ENCODE measurements at regions not wholly inside any gene's neighbourhood (a gene's known extent, or its start where the extent isn't known, plus 50 kb on each side); places are given as distances from the start of the nearest gene placed in this dataset.
"Not testable (repeated sequence)": the region's sequence is repeated elsewhere in the genome, so short reads cannot be mapped to it uniquely, and the experiment has no call there.

DNA sequence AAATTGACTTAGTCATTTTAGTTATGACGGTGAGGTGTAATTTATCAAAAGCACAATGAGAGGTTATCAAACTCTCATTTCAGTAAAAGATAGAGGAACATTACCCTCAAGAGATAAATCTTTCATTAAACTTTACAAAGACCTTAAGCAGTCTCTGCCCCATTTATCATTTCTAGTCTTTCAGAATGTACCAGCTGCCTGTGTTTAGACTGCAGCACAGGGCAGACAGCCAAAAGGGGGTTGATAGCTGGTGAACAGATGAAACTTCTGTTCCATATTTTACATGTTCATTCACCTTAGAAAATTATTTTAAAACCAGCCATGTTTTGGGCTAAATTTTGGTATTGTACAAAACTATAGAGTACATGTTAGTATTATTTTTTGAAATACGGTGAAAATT lies 514.6 kb upstream of the CNTN3 start:
- no peak for DNase-seq

DNA sequence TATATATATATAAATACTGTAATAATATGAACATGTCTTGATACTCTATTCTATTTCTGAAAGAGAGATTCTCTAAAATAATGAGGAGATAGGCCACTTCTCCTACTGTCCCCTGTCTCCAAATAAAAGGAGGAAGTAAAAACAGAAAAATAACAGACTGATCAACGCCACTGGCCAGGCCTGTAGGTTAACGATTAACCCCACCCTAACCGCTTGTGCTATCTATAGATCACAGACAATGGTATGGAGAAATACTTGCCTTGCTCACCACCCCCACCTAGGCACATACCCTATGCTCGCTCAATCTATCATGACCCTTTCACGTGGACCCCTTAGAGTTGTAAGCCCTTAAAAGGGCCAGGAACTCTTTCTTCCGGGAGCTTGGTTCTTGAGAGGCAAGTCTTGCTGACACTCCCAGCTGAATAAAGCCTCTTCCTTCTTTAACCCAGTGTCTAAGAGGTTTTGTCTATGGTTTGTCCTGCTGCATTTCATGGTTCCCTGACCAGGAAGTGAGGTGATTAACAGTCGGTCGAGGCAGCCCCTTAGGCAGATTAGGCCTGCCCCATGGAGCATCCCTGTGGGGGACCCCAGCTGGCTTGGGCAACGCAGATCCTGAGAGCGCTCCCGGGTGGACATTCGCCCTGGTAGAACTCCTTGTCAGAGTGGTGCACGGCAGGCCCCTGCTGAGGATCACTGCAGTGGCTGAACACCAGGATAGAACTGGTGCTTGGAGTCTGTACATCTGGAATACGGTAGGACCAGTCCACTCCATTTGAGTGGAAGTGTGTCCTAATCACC lies 521.8 kb upstream of the CNTN3 start:
- no peak for DNase-seq

DNA sequence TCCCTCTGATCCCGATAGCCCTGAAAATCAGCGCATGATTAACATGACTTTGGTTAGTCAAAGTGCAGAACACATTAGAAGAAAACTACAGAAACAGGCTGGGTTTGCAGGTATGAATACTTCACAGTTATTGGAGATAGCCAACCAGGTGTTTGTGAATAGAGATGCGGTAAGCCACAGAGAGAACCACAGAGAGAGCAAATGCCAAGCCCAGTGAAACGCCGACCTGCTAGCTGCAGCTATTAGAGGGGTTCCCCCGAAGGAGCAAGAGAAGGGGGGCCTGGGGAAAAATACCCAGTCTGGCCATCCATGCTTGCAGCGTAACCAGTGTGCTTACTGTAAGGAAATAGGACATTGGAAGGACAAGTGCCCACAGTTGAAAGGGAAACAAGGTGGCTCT lies 523.9 kb upstream of the CNTN3 start:
- DNase-seq: no peak

DNA sequence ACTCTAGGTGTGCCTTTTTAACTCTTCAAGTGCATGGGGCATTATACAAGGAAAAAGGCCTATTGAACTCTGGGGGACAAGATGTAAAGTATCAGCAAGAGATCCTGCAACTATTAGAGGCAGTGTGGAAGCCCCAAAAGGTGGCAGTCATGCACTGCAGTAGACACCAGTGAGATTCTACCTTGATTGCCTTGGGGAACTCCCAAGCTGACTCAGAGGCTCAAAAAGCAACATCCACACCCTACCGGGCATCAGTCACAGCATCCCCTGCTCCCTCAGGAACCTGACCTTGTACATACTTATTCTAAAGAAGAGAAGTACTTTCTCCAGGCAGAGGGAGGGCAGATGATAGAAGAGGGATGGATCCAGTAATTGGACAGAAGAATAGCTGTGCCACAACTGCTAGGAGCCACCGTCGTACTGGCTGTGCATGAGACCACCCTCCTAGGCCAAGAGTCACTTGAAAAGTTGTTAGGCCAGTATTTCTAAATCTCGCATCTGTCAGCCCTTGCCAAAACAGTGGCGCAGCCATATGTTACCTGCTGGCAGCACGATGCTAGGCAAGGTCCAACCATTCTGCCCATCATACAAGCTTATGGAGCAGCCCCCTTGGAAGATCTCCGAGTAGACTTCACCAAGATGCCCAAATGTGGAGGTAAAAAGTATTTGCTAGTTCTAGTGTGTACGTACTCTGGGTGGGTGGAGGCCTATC lies 523.1 kb upstream of the FRG2C start:
- DNase-seq: no peak

DNA sequence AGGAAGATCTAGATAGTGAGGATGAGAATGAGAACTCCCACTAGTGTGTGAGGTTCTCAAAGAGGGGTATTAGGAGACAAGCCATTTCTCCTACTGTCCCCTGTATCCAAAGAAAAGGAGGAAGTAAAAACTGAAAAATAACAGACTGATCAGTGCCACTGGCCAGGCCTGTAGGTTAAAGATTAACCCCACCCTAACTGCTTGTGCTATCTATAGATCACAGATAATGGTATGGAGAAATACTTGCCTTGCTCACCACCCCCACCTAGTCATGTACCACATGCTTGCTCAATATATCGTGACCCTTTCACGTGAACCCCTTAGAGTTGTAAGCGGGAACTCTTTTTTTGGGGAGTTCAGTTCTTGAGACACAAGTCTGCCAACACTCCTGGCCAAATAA lies 519.7 kb upstream of the FRG2C start:
- no peak for DNase-seq

DNA sequence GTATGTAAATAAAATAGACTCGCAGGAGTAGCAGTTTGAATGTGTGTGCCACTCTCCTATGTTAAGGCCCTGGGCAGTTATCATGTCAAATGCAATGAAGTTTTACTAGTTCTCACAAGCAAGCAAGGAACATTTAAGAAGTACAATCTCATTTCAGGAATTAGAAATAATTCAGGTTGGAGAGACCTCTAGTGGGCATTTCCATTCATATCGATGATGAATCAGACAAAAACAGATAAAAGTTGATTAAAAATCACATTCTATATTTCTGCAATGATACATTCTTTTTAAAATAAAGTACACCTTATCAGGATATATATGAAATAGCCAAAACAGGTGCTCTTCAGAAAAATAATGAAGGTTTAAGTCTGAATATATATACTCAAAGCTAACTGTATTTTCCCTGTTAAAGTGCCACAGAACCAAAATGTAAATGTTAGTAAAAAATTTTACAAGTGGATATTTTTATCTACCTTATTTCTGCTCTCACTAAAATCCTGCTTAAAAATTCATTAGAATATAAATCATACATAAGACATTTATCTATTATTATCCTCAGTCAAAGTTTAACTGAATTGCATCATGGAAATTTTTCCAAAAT lies 492.4 kb upstream of the FRG2C start:
- no peak for DNase-seq

DNA sequence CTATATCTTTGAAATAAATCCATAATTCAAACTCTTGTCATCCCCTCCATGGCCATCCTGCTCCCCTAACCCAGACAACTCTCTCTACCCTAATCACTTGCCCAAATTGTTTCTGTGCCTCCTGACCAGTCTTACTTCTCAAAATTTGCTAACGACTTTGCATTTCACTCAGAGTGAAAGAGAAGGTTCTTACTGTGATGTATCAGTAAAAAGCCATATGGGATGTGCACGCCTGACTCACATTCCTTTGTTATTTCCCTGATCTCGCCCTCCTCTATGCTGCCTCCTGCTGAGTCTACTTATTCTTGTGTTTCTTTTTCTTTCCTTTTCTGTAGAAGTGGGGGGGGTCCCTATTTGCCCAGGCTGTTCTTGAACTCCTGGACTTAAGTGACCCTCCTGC lies 487.2 kb upstream of the FRG2C start:
- DNase-seq: no peak

DNA sequence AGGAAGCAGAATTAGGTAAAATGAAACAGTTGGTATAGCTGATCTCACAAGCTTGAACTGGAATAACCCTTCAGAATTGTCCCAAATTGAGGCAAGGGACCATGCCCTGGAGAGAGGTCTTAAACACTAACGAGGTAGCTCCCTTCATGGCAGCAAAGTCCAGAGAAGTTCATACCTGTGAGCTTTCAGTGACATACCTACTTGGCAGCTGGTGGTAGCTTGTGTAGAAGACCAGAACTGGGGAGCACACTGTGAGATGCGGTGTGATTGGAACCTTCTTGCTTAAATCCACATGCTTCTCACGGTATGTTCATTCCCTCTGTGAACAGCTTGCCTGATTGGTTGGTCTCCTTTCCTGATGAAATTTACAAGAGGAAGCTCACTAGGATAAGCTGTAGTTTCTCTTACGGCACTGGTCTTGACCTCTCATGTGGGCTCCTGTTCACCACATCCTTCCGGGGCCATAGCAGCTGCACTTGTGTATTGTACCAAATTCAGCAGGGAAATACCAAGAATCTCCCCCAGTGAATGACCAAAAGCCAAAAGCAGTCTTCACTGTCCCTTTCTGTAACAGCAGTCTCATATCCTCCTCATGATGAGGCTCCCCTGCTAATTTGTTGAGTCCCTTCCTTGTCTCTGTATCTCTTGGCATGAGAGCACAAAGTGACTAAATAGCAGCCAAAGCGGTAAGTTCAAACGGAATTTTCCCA lies 483.7 kb upstream of the FRG2C start:
- DNase-seq: no peak

DNA sequence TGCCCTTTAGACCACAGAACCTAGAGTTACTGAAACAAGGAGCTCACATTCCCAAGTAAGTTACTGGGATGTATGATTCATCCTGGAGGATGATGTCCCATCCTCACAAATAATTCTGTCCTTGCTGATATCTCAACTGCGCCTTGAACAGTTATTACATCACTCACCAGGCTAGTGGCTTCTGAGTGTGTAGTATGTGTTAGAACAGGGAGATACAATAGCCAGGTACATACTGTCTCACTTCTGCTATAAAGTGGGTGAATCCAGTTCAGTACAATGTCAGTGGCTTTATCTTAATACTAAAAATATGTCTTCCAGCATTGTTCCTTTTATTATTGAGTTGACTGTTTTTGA lies 483.2 kb upstream of the FRG2C start:
- DNase-seq: no peak

DNA sequence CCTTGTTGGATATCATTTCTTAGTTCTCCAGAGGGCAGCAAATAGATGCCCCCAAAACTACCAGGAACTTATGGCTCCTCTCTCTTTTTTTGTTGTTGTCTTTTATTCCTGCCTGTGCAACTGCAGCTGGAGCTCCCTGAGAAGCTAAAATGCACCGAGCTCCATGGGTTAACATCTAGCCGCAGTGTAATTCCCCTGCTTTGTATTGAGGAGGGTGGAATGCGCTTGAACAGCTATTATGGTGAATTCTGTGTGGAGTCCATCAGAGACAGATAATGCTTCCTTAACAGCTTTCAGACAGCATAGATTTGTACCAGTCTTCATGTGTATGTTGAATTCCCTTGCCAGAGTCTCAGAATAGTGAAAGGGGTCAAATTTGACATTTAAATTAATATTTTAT lies 475.2 kb upstream of the FRG2C start:
- no peak for DNase-seq

DNA sequence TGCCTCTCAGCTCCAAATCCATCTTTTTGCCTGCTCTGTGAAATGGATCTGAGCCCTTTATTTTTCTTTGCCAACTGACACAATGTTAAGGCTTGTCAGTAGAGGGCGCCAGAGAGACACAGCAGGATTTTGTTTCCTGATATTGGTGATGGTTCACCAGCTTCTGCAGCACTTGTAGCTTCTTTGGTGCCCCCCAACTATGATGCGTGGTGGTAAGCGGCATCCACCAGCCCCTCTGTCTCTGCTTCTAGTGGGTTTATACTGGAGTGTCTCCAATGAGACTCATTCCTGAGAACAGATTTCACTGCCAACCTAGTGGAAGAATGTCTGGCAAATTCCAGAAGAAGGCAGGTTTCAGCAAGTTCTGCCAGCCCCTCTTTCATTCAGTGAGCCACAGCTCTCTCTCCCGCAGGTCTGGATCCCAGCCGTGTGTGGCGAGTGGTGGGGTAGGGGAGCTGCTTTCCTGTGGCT lies 471.9 kb upstream of the FRG2C start:
- peak; percentile 30 for DNase-seq

DNA sequence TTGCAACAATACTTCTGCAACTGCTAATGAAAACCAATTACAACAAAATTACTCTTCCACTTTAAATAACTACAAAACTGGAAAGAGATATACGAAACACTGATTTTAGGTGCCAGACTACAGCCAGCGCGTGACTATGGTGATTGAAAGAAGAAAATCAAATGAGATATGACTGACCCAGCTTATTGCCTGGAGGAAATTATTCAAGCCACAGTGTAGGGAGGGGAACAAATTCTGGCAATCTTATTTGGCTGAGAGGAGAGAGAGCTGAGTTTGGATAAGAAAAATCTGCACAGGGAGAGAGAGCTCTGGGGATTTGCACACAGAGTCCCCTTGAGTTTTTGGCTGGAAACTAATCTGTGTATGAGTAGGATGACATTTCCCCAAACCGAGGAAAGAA lies 470.3 kb upstream of the FRG2C start:
- no peak for DNase-seq

DNA sequence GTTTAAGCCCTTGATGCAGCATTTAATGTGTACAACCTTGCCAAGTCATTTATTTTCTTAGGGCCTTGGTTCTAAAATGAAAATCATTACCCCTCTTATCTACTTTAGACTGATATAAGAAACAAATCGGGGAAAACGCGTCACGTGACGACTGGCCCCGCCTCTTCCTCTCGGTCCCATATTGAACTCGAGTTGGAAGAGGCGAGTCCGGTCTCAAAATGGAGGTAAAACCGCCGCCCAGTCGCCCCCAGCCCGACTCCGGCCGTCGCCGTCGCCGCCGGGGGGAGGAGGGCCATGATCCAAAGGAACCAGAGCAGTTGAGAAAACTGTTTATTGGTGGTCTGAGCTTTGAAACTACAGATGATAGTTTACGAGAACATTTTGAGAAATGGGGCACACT lies 449.8 kb upstream of the FRG2C start:
- not testable (repeated sequence) for DNase-seq

DNA sequence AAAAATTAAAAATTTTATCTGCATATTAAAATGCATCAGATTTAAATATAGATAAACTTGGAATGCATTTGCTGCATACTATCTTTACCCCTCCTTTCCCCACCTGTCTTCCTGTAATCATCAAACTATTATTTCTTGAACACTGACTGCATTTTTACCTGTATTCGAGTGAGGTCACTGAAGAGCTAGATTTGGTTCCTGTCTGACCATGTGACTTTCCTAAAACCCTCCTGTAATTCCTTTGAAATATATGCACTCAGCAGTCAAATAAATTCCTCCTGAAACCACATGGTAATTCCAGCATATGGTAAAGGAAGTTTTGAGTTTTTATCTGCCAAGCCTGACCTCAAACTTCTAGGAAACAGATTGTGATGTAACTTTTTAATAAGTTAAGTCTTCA lies 445.6 kb upstream of the FRG2C start:
- no peak for DNase-seq

DNA sequence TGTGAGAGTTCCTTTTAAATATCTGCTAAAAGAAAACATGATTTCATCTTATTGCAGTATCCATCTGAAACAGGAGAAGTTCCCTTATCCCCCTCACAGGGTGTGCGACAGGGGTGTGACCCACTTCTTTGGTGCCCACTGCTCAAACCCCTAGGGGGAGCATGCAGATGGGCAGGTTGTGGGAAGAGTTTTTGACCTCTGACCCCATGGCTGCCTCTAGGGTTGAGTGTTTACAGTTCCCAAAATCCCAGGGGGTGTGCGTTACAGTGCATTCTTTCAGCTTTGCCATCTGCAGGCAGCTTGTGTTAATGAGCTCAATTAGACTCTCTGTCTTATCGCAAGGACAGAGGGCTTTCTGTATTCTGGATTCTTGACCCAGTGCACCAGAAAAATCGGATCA lies 443.2 kb upstream of the FRG2C start:
- DNase-seq: no peak

DNA sequence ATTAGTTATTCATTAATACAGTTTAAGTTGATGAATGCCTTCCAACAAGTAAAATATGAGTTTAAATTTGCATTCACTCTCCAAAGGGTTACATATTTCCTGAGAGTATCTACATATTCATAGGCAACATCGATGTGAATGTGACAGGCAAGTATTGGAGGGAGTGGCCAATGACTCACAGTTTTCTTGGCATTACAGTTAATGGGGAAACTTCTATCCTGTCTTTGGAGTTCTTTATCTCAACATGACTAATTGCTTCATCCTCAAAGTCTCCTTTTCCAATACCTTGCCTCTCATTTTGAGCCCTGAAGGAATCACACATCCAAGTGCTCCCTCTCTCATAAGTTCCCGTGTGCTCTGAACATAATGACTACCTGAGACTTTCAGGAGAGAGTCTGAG lies 439.7 kb upstream of the FRG2C start:
- no peak for DNase-seq

DNA sequence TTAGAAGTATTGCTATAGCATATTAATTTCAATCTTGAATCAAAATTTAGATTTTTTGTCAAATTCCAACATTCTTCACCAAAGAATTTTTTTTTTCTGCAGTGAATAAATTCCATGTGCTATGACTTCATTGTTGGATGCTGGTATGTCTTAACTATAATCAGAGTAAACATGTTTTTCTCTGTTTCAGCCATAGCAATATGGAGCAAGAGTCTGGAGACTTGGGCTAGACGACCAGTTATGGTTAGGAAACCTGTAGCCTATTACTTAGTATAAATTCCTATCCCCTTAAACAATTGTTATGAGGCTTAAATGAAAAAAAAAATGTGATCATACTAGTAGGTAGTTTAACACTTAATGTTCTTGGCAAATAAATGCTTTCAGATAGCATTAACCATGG lies 431.9 kb upstream of the FRG2C start:
- DNase-seq: no peak

DNA sequence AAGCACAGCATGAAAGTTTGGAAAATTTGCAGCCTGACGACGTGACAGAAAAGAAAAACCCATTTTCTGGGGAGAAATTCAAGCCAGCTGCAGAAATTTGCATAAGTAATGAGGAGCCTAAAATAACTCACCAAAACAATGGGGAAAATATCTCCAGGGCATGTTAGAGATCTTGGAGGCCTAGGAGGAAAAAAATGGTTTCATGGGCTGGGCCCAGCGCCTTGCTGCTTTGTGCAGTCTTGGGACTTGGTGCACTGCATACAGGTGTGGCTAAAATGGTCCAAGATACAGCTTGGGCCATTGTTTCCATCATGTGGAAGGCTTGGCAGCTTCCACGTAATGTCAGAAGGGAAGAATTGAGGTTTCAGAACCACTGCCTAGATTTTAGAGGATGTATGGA lies 428.5 kb upstream of the FRG2C start:
- DNase-seq: no peak

DNA sequence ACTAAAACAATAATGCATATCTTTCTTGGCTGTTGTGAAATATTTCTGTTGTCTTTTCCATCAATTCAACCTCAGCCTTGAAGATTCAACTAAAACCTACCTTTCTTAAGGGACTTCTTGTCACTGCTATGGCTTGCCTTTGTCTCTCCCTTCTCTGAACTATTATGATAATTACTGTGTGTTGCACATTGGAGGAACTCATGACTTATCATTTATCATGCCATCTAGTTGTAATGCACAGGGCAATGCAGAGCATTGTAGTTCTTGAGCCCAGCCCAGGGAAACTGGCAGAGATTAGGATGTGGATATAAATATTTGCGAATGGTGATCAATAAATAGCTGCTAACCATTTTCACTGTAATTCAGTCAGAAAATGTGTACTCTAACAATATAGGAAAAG lies 427.1 kb upstream of the FRG2C start:
- no peak for DNase-seq

DNA sequence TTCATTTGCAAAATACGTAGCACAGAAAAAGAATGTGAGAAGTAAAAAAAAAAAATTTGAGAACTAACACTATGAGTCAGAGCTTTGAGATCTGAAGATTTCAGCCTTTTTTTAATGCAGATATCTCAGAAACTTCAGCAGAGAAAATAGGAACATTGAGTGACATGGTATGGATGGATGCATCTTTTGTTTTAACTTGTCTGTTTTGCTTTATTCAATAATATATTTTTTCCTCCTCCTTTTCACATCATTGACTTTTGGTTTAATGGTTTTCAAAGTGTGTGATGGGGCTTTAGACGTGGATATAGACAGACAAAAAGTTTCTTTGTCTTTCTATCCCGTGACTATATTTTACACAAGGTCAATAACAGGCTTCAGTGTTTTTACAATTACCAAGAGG lies 426.7 kb upstream of the FRG2C start:
- DNase-seq: no peak

DNA sequence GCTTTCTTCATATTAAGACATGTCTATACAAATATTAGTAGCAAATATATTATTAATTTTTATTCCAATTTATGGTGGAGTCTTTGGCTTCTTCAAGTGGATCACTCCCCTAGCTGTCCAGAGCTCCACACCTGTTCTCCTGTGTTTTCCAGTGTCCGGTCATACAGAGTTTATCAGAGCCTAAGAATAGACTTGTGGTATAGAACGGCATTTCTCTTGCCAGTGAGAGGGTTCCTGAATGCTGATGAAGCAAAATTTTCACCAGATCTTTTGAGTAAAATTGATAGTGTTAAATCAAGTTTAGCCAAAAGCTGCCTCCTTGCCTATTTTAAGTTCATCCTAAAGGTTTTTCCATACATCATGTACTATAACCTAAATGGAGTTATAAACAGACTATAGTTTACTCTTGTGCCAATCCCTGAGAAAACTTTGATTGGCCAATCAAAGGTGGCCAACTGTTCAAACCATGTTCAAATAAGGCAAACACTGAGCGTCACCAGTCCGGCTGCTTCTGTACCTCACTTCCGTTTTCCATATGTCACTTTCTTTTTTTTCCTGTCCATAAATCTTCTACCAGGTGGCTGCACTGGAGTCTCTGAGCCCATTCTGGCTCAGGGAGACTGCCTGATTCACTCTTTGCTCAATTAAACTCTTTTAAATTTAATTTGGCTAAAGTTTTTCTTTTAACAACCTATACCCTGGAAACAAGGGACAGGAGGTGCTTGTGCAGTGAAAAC lies 422.7 kb upstream of the FRG2C start:
- DNase-seq: not testable (repeated sequence)

DNA sequence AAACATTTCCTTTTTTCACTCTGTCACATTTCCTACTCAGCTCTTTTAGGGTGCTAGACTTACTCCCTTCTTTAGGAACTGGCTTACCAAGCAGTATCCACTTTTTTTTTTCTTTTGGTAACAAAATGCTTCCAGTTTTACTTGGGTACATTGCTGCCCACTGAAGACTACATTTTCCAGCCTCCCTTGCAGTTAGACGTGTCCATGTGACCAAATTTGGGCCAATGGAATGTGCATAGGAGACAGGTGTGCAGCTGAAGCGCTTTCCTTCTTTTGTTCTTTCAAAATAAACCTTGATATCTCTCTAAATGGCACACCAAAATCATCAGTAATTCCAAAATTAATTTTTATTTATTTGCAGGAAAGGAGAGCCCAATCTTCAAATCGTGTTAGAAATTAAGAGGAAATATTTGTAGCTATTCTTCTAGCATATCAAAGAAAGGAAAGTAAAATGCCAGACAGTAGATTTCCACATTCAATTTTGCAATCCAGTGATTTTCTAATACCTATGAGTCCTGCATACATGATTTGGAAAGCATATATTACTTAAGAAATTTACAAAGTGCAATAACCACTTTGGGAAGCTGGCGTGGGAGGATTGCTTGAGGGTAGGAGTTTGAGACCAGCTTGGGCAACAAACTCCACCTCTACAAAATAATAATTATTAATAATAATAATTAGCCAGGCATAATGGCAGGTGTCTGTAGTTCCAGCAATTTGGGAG lies 422.0 kb upstream of the FRG2C start:
- no peak for DNase-seq
